ENCODE measurements at regions not wholly inside any gene's neighbourhood (a gene's known extent, or its start where the extent isn't known, plus 50 kb on each side); places are given as distances from the start of the nearest gene placed in this dataset.

GRCh38 chr11:19419808-19420207 lies 179.1 kb upstream of the E2F8 start:
- peaks cover 16% of the 10 kb centered on the region for H3K4me1 ChIP-seq (ENCODE audit: control insufficient read depth, insufficient read depth, low read length)
- H2BK5ac ChIP-seq (ENCODE audit: low read depth, low read length, poor library complexity, severe bottlenecking) = peak overlapping the region; percentile 94
- TF ChIP-seq RFX5 (IDR thresholded peaks at IDR 0.05; ENCODE audit: low read depth, low read length) (no peak), MAZ (IDR thresholded peaks at IDR 0.05; ENCODE audit: borderline replicate concordance, low read depth, low read length) (no peak; the same call in 1 of the 2 replicates), POLR2A (IDR thresholded peaks at IDR 0.05; ENCODE audit: low read depth, low read length) (no peak), RCOR1 (IDR thresholded peaks at IDR 0.05; ENCODE audit: insufficient replicate concordance, low read length) (no peak), FOS (IDR thresholded peaks at IDR 0.05; ENCODE audit: low read depth, low read length) (peak; percentile 48), RAD21 (IDR thresholded peaks at IDR 0.05; ENCODE audit: low read length) (no peak), SMC3 (IDR thresholded peaks at IDR 0.05; ENCODE audit: low read depth, low read length) (no peak), CEBPB (IDR thresholded peaks at IDR 0.05; ENCODE audit: low read depth, low read length) (peak; percentile 93), BHLHE40 (IDR thresholded peaks at IDR 0.05; ENCODE audit: low read depth, low read length) (peak; percentile 5; the same call in 1 of the 2 replicates), CHD1 (IDR thresholded peaks at IDR 0.05; ENCODE audit: low read depth, low read length) (no peak)
- peak overlapping the region; percentile 56 for H3K18ac ChIP-seq (ENCODE audit: low read depth, low read length)
- ATAC-seq (ENCODE audit: low read depth) (peak; percentile 74), DNase-seq (peak; percentile 83)
- intact Hi-C loops (cut with micrococcal nuclease) (no loop called here), in situ Hi-C loops (cut with MboI; ENCODE audit: low sequenced_read_pairs) (no loop called here), dilution Hi-C loops (cut with HindIII; ENCODE audit: low sequenced_read_pairs, unreplicated experiment) (no loop called here)
- H4K8ac ChIP-seq (ENCODE audit: low read depth in 2 of 2, low read length in 2 of 2) = peak overlapping the region; percentile 4 to 91; a peak in 2 of 4 replicates
- peak overlapping the region; percentile 86 for H3K14ac ChIP-seq (replicated peaks; ENCODE audit: low read depth, low read length)
- no peaks in the 10 kb centered on the region for H3K9me3 ChIP-seq (ENCODE audit: control insufficient read depth, insufficient read depth, low read length)
- H2BK20ac ChIP-seq (ENCODE audit: low read depth, low read length) = peak overlapping the region; percentile 92
- no peak overlapping the region for H2AK9ac ChIP-seq (replicated peaks; ENCODE audit: low read depth, low read length, poor library complexity)
- peak overlapping the region; percentile 38 for H2AFZ ChIP-seq (replicated peaks; ENCODE audit: low read length, poor library complexity)
- H3K27me3 ChIP-seq (ENCODE audit: control insufficient read depth, insufficient read depth, low read length) = no peaks in the 10 kb centered on the region
- H3K56ac ChIP-seq (ENCODE audit: extremely low read depth, insufficient read depth, low read length) = peak overlapping the region; percentile 92
- H4K5ac ChIP-seq (ENCODE audit: low read depth, low read length) = peak overlapping the region; percentile 88
- H3K9me1 ChIP-seq (ENCODE audit: insufficient read depth, low read length) = peaks cover 13% of the 10 kb centered on the region
- ChIA-PET POLR2A (ENCODE audit: unreplicated experiment) (no interaction called here), CTCF (interaction anchor here (0.6 to 1.1 kb wide), 2 partner anchors 12 to 369 kb away, joined by 3 to 4 read pairs; no protein-coding TSS in a partner anchor)
- H2AK5ac ChIP-seq (ENCODE audit: low read depth, low read length) = peak overlapping the region; percentile 64; the same call in 1 of the 2 replicates
- H4K91ac ChIP-seq (ENCODE audit: insufficient read depth, low read depth, low read length) = peak overlapping the region; percentile 78
- peak overlapping the region; percentile 72 for H3K4me2 ChIP-seq (ENCODE audit: low read depth, low read length)
- H2BK120ac ChIP-seq (ENCODE audit: low read depth, low read length) = peak overlapping the region; percentile 93
- peak overlapping the region; percentile 75 for H3K27ac ChIP-seq (ENCODE audit: insufficient read depth, low read length)
- H4K20me1 ChIP-seq (ENCODE audit: insufficient read depth, low read length) = no peaks in the 10 kb centered on the region
- H3K79me1 ChIP-seq (ENCODE audit: low read depth in 1 of 2, low read length in 2 of 2) = no peaks in the 10 kb centered on the region; a peak in 1 of 4 replicates
- no TSS peak for BruUV-seq (replicated peaks)
- peak overlapping the region; percentile 89 for H3K23ac ChIP-seq (ENCODE audit: low read depth, low read length)
- peak overlapping the region; percentile 25; the same call in 1 of the 2 replicates for H3K9ac ChIP-seq (ENCODE audit: low read depth, low read length)
- peak overlapping the region; percentile 37; the same call in 2 of the 3 replicates for H2BK15ac ChIP-seq (ENCODE audit: low read depth, low read length)
- peak overlapping the region; percentile 84 for H3K4ac ChIP-seq (ENCODE audit: low read depth, low read length)
- 0% methylated on average over 1 of the region's 7 CpGs; no CpG with 5 or more reads in 1 of the 2 experiments for whole genome bisulfite sequencing, 2 experiments (ENCODE audit: extremely low coverage in 2 of 2, insufficient read length in 1 of 2)
- H3K4me3 ChIP-seq (ENCODE audit: insufficient read depth, low read depth, low read length) = peak overlapping the region; percentile 28; the same call in 1 of the 2 replicates
- H3K36me3 ChIP-seq (ENCODE audit: control insufficient read depth, insufficient read depth, low read length) = no peaks in the 10 kb centered on the region
